GM23338 (cell line): ENCODE measurements at regions not wholly inside any gene's neighbourhood (a gene's known extent, or its start where the extent isn't known, plus 50 kb on each side); places are given as distances from the start of the nearest gene placed in this dataset.

ENCODE experiments used
- ATAC-seq: fragments of 200-7000 bp; cut with Tn5 transposase; 3 replicates; pipeline ENCODE4 v1.9.1; 2020
- DNase-seq: peaks from one replicate; pipeline ENCODE4 v3.0.0-alpha.2; 2015; ENCODE audit warnings: low spot score
- H2AFZ ChIP-seq: fragments of 200-600 bp; sonication (generic); 2 replicates; pipeline ENCODE4 v1.8.0; 2016; ENCODE audit warnings: antibody characterized with exemption, mild to moderate bottlenecking, moderate library complexity
- H3F3A ChIP-seq: fragments of 200-600 bp; sonication (generic); replicated peaks from 2 replicates; pipeline ENCODE4 v1.8.0; 2017; ENCODE audit warnings: antibody characterized with exemption, mixed run types, low read depth
- H3K27ac ChIP-seq: fragments of 200-600 bp; sonication (generic); 2 replicates; pipeline ENCODE4 v1.6.1; 2016; ENCODE audit warnings: low read depth
- H3K27me3 ChIP-seq: fragments of 200-600 bp; sonication (generic); 2 replicates; pipeline ENCODE4 v1.8.0; 2016; ENCODE audit warnings: mild to moderate bottlenecking, mixed run types, moderate library complexity; ENCODE audit not compliant: insufficient read depth
- H3K36me3 ChIP-seq: fragments of 200-600 bp; sonication (generic); 2 replicates; pipeline ENCODE4 v1.8.0; 2016; ENCODE audit warnings: mild to moderate bottlenecking; ENCODE audit not compliant: insufficient read depth
- H3K4me1 ChIP-seq: fragments of 200-600 bp; sonication (generic); 2 replicates; pipeline ENCODE4 v1.8.0; 2016; ENCODE audit warnings: mild to moderate bottlenecking, moderate library complexity; ENCODE audit not compliant: insufficient read depth
- H3K4me2 ChIP-seq: fragments of 200-600 bp; sonication (generic); 2 replicates; pipeline ENCODE4 v1.7.1; 2017; ENCODE audit warnings: mixed run types
- H3K4me3 ChIP-seq: fragments of 200-600 bp; sonication (generic); 2 replicates; pipeline ENCODE4 v1.6.1; 2016; ENCODE audit warnings: mixed run types
- H3K79me2 ChIP-seq: fragments of 200-600 bp; sonication (generic); replicated peaks from 2 replicates; pipeline ENCODE4 v1.8.0; 2017; ENCODE audit warnings: mild to moderate bottlenecking; ENCODE audit not compliant: insufficient read depth
- H3K9me2 ChIP-seq: fragments of 200-600 bp; sonication (generic); 2 replicates; pipeline ENCODE4 v1.8.0; 2017; ENCODE audit not compliant: insufficient read depth
- H4K20me1 ChIP-seq: fragments of 200-600 bp; sonication (generic); replicated peaks from 2 replicates; pipeline ENCODE4 v1.8.0; 2017; ENCODE audit warnings: mild to moderate bottlenecking; ENCODE audit not compliant: insufficient read depth
- H3K27ac Mint-ChIP-seq: 2 replicates; pipeline ENCODE4 v1.8.0; 2020; ENCODE audit warnings: inconsistent platforms, mild to moderate bottlenecking, moderate library complexity, mixed read lengths
- H3K27me3 Mint-ChIP-seq: 3 replicates; pipeline ENCODE4 v1.8.0; 2022; ENCODE audit warnings: low read depth, mild to moderate bottlenecking, moderate library complexity, mixed read lengths, inconsistent platforms; ENCODE audit not compliant: insufficient read depth, poor library complexity
- H3K36me3 Mint-ChIP-seq: 3 replicates; pipeline ENCODE4 v1.8.0; 2021; ENCODE audit warnings: low read depth, mild to moderate bottlenecking, inconsistent platforms, moderate library complexity, mixed read lengths
- H3K4me1 Mint-ChIP-seq: 3 replicates; pipeline ENCODE4 v1.8.0; 2020; ENCODE audit warnings: mild to moderate bottlenecking, inconsistent platforms, mixed read lengths
- H3K4me3 Mint-ChIP-seq: 3 replicates; pipeline ENCODE4 v1.8.0; 2021; ENCODE audit warnings: moderate library complexity, mild to moderate bottlenecking, inconsistent platforms, mixed read lengths
- H3K9me3 Mint-ChIP-seq: 3 replicates; pipeline ENCODE4 v1.8.0; 2020; ENCODE audit warnings: moderate library complexity, mild to moderate bottlenecking, inconsistent platforms, mixed read lengths
- CREB1 ChIP-seq: fragments of 250-450 bp; sonication (Bioruptor Pico); IDR thresholded peaks from 2 replicates; pipeline ENCODE4 v1.5.0; 2020; ENCODE audit warnings: low read depth, mild to moderate bottlenecking, moderate library complexity
- EZH2 ChIP-seq: fragments of 200-600 bp; sonication (generic); IDR thresholded peaks from one replicate; pipeline ENCODE4 v1.8.0; 2017; ENCODE audit warnings: antibody characterized with exemption, mild to moderate bottlenecking, low read depth; ENCODE audit not compliant: unreplicated experiment
- EZH2phosphoT487 ChIP-seq: fragments of 200-600 bp; sonication (generic); IDR thresholded peaks from one replicate; pipeline ENCODE4 v1.8.1; 2018; ENCODE audit warnings: antibody characterized with exemption; ENCODE audit not compliant: unreplicated experiment
- JUNB ChIP-seq: IDR thresholded peaks from one replicate; pipeline ENCODE4 v1.6.1; 2016; ENCODE audit warnings: antibody characterized with exemption; ENCODE audit not compliant: unreplicated experiment
- NANOG ChIP-seq: IDR thresholded peaks from 2 replicates; pipeline ENCODE4 v1.6.1; 2016; ENCODE audit warnings: antibody characterized with exemption, borderline replicate concordance
- POLR2AphosphoS5 ChIP-seq: IDR thresholded peaks from 2 replicates; pipeline ENCODE4 v1.6.1; 2016; ENCODE audit warnings: antibody characterized with exemption, low read depth
- STAT1 ChIP-seq: IDR thresholded peaks from one replicate; pipeline ENCODE4 v1.6.1; 2016; ENCODE audit warnings: antibody characterized with exemption; ENCODE audit not compliant: unreplicated experiment
- ZNF114 ChIP-seq: fragments of 250-450 bp; sonication (Bioruptor Pico); IDR thresholded peaks from 2 replicates; pipeline ENCODE4 v1.5.0; 2020; ENCODE audit warnings: mild to moderate bottlenecking, moderate library complexity
- ZNF331 ChIP-seq: fragments of 250-450 bp; sonication (Bioruptor Pico); IDR thresholded peaks from 2 replicates; pipeline ENCODE4 v1.5.0; 2020; ENCODE audit warnings: low read depth, mild to moderate bottlenecking, moderate library complexity
- TF ChIP-seq, protein P1 (sequence below): IDR thresholded peaks from one replicate; pipeline ENCODE4 v1.6.1; 2018; ENCODE audit warnings: antibody characterized with exemption; ENCODE audit not compliant: unreplicated experiment
- TF ChIP-seq, protein P2 (sequence below): IDR thresholded peaks from 2 replicates; pipeline ENCODE4 v1.6.1; 2016; ENCODE audit warnings: antibody characterized with exemption
- TF ChIP-seq, protein P3 (sequence below): fragments of 250-450 bp; sonication (Bioruptor Pico); IDR thresholded peaks from 2 replicates; pipeline ENCODE4 v1.5.0; 2020; ENCODE audit warnings: mild to moderate bottlenecking, moderate library complexity
- TF ChIP-seq, protein P4 (sequence below), 2 experiments: fragments of 200-600 bp in 1 of 2; sonication (generic) in 1 of 2; conservative IDR thresholded peaks; 2 replicates each; pipeline versions ENCODE4 v1.5.1 to v1.6.1; 2016 to 2017; ENCODE audit warnings: antibody characterized with exemption in 2 of 2, low read depth in 2 of 2, mild to moderate bottlenecking in 2 of 2, moderate library complexity in 1 of 2

DNA sequence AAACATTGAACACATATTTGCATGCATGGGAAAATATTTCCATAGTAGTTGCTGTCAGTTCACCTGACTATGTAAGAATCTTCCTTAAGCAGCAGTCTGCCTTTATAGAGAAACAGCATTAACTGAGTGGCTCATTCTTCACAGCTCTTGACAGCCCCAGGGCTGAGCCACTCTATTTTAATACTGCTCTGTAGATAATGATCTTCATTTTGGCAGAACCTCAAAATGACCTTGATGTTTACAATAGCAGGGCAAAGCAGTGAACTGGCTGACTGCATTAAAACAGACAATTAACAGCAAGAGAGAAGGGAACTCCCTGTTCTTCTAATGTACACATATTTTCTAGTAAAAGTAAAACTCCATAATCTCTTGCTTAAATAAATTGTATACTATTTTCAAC, 580.6 kb upstream of the SOX11 start:
- no peak overlapping the region for H3K4me3 Mint-ChIP-seq
- Histone ChIP-seq H3F3A (no peaks in the 10 kb centered on the region), H3K79me2 (no peaks in the 10 kb centered on the region), H3K4me2 (no peak overlapping the region), H3K36me3 (peaks cover 26% of the 10 kb centered on the region), H3K27me3 (no peaks in the 10 kb centered on the region), H3K4me3 (no peak overlapping the region), H3K9me2 (0 out of 2 replicates have a peak, but pooled peaks cover 3% of the 10 kb centered on the region), H3K4me1 (no peaks in the 10 kb centered on the region), H2AFZ (no peak overlapping the region), H4K20me1 (no peaks in the 10 kb centered on the region), H3K27ac (no peak overlapping the region)
- H3K36me3 Mint-ChIP-seq, result peaks cover 34% of the 10 kb centered on the region
- ATAC-seq (no peak), DNase-seq (no peak)
- H3K27ac Mint-ChIP-seq, result no peak overlapping the region
- no peaks in the 10 kb centered on the region; the same call in 2 of the 3 replicates for H3K4me1 Mint-ChIP-seq
- H3K9me3 Mint-ChIP-seq, result peaks cover 71% of the 10 kb centered on the region
- peaks cover 10% of the 10 kb centered on the region for H3K27me3 Mint-ChIP-seq
- TF ChIP-seq, protein P1, sequence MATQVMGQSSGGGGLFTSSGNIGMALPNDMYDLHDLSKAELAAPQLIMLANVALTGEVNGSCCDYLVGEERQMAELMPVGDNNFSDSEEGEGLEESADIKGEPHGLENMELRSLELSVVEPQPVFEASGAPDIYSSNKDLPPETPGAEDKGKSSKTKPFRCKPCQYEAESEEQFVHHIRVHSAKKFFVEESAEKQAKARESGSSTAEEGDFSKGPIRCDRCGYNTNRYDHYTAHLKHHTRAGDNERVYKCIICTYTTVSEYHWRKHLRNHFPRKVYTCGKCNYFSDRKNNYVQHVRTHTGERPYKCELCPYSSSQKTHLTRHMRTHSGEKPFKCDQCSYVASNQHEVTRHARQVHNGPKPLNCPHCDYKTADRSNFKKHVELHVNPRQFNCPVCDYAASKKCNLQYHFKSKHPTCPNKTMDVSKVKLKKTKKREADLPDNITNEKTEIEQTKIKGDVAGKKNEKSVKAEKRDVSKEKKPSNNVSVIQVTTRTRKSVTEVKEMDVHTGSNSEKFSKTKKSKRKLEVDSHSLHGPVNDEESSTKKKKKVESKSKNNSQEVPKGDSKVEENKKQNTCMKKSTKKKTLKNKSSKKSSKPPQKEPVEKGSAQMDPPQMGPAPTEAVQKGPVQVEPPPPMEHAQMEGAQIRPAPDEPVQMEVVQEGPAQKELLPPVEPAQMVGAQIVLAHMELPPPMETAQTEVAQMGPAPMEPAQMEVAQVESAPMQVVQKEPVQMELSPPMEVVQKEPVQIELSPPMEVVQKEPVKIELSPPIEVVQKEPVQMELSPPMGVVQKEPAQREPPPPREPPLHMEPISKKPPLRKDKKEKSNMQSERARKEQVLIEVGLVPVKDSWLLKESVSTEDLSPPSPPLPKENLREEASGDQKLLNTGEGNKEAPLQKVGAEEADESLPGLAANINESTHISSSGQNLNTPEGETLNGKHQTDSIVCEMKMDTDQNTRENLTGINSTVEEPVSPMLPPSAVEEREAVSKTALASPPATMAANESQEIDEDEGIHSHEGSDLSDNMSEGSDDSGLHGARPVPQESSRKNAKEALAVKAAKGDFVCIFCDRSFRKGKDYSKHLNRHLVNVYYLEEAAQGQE, result no peak
- TF ChIP-seq CREB1 (CRISPR knock-in tag) (no peak), POLR2AphosphoS5 (no peak), JUNB (no peak), EZH2phosphoT487 (no peak), EZH2 (no peak), ZNF331 (CRISPR knock-in tag) (no peak), NANOG (no peak), ZNF114 (CRISPR knock-in tag) (no peak), STAT1 (no peak)
- TF ChIP-seq, protein P2, sequence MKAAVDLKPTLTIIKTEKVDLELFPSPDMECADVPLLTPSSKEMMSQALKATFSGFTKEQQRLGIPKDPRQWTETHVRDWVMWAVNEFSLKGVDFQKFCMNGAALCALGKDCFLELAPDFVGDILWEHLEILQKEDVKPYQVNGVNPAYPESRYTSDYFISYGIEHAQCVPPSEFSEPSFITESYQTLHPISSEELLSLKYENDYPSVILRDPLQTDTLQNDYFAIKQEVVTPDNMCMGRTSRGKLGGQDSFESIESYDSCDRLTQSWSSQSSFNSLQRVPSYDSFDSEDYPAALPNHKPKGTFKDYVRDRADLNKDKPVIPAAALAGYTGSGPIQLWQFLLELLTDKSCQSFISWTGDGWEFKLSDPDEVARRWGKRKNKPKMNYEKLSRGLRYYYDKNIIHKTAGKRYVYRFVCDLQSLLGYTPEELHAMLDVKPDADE, result no peak
- TF ChIP-seq, protein P3, sequence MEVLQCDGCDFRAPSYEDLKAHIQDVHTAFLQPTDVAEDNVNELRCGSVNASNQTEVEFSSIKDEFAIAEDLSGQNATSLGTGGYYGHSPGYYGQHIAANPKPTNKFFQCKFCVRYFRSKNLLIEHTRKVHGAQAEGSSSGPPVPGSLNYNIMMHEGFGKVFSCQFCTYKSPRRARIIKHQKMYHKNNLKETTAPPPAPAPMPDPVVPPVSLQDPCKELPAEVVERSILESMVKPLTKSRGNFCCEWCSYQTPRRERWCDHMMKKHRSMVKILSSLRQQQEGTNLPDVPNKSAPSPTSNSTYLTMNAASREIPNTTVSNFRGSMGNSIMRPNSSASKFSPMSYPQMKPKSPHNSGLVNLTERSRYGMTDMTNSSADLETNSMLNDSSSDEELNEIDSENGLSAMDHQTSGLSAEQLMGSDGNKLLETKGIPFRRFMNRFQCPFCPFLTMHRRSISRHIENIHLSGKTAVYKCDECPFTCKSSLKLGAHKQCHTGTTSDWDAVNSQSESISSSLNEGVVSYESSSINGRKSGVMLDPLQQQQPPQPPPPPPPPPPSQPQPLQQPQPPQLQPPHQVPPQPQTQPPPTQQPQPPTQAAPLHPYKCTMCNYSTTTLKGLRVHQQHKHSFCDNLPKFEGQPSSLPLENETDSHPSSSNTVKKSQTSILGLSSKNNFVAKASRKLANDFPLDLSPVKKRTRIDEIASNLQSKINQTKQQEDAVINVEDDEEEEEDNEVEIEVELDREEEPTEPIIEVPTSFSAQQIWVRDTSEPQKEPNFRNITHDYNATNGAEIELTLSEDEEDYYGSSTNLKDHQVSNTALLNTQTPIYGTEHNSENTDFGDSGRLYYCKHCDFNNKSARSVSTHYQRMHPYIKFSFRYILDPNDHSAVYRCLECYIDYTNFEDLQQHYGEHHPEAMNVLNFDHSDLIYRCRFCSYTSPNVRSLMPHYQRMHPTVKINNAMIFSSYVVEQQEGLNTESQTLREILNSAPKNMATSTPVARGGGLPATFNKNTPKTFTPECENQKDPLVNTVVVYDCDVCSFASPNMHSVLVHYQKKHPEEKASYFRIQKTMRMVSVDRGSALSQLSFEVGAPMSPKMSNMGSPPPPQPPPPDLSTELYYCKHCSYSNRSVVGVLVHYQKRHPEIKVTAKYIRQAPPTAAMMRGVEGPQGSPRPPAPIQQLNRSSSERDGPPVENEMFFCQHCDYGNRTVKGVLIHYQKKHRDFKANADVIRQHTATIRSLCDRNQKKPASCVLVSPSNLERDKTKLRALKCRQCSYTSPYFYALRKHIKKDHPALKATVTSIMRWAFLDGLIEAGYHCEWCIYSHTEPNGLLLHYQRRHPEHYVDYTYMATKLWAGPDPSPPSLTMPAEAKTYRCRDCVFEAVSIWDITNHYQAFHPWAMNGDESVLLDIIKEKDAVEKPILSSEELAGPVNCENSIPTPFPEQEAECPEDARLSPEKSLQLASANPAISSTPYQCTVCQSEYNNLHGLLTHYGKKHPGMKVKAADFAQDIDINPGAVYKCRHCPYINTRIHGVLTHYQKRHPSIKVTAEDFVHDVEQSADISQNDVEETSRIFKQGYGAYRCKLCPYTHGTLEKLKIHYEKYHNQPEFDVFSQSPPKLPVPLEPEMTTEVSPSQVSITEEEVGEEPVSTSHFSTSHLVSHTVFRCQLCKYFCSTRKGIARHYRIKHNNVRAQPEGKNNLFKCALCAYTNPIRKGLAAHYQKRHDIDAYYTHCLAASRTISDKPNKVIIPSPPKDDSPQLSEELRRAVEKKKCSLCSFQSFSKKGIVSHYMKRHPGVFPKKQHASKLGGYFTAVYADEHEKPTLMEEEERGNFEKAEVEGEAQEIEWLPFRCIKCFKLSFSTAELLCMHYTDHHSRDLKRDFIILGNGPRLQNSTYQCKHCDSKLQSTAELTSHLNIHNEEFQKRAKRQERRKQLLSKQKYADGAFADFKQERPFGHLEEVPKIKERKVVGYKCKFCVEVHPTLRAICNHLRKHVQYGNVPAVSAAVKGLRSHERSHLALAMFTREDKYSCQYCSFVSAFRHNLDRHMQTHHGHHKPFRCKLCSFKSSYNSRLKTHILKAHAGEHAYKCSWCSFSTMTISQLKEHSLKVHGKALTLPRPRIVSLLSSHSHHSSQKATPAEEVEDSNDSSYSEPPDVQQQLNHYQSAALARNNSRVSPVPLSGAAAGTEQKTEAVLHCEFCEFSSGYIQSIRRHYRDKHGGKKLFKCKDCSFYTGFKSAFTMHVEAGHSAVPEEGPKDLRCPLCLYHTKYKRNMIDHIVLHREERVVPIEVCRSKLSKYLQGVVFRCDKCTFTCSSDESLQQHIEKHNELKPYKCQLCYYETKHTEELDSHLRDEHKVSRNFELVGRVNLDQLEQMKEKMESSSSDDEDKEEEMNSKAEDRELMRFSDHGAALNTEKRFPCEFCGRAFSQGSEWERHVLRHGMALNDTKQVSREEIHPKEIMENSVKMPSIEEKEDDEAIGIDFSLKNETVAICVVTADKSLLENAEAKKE (CRISPR knock-in tag), result no peak
- TF ChIP-seq, protein P4, sequence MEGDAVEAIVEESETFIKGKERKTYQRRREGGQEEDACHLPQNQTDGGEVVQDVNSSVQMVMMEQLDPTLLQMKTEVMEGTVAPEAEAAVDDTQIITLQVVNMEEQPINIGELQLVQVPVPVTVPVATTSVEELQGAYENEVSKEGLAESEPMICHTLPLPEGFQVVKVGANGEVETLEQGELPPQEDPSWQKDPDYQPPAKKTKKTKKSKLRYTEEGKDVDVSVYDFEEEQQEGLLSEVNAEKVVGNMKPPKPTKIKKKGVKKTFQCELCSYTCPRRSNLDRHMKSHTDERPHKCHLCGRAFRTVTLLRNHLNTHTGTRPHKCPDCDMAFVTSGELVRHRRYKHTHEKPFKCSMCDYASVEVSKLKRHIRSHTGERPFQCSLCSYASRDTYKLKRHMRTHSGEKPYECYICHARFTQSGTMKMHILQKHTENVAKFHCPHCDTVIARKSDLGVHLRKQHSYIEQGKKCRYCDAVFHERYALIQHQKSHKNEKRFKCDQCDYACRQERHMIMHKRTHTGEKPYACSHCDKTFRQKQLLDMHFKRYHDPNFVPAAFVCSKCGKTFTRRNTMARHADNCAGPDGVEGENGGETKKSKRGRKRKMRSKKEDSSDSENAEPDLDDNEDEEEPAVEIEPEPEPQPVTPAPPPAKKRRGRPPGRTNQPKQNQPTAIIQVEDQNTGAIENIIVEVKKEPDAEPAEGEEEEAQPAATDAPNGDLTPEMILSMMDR (conservative IDR thresholded peaks at IDR 0.05; ENCODE audit: low read depth in 2 of 2), result no peak
